ENCODE measurements at regions not wholly inside any gene's neighbourhood (a gene's known extent, or its start where the extent isn't known, plus 50 kb on each side); places are given as distances from the start of the nearest gene placed in this dataset.

DNA sequence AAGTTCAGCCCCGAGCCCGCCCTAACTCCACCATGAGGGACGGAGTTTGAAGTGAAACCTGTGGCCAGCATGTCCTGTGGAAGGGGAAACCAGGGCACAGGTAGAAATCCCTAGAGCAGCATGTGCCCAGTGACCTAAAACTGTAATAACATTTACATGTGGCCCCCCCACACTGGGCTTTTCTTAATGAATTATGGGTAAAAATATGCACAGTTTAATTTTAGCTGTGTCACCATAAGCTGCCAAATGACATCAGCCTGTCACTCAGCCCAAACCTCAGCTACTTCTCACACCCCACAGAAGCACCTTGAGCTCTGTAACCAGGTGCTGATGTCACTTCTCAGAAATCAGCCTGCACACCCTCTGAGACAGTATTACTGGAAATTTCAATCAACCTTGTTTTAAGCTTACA, 50.0 kb upstream of the SLC19A1 start:
- peaks cover 6% of the 10 kb centered on the region for H3K36me3 Mint-ChIP-seq
- H3K4me1 Mint-ChIP-seq: peaks cover 27% of the 10 kb centered on the region
- peaks cover 16% of the 10 kb centered on the region for H3K27me3 Mint-ChIP-seq
- DNase-seq: peak; percentile 77
- no peak overlapping the region for H3K27ac Mint-ChIP-seq
- no peak overlapping the region for H3K4me3 Mint-ChIP-seq
- H3K9me3 Mint-ChIP-seq: peaks cover 10% of the 10 kb centered on the region

GRCh38 chr21:45592626-45593134, 50.4 kb upstream of the SLC19A1 start:
- Mint-ChIP-seq H3K4me1 (peaks cover 27% of the 10 kb centered on the region), H3K4me3 (no peak overlapping the region), H3K27me3 (peaks cover 15% of the 10 kb centered on the region), H3K36me3 (peaks cover 3% of the 10 kb centered on the region), H3K27ac (no peak overlapping the region), H3K9me3 (peaks cover 6% of the 10 kb centered on the region)
- DNase-seq: no peak

GRCh38 chr21:45593162-45594022, 50.1 kb upstream of the PCBP3 start:
- Mint-ChIP-seq H3K36me3 (peaks cover 3% of the 10 kb centered on the region), H3K9me3 (peaks cover 3% of the 10 kb centered on the region), H3K4me3 (peak overlapping the region; percentile 12), H3K27ac (peak overlapping the region; percentile 40), H3K4me1 (peaks cover 26% of the 10 kb centered on the region), H3K27me3 (peaks cover 8% of the 10 kb centered on the region)
- DNase-seq: no peak

Data from activated naive CD8-positive, alpha-beta T cell treated with anti-CD3 and anti-CD28 coated beads for 36 hours (primary cell).